ENCODE measurements at regions not wholly inside any gene's neighbourhood (a gene's known extent, or its start where the extent isn't known, plus 50 kb on each side); places are given as distances from the start of the nearest gene placed in this dataset.

GRCh38 chr2:13057671-13058070, 340.9 kb downstream of the TRIB2 start:
- ChIA-PET CTCF (no interaction called here), POLR2A (no interaction called here)
- Histone ChIP-seq H3K36me3 (ENCODE audit: control insufficient read depth in 4 of 4, insufficient read depth in 4 of 4, low read length in 3 of 4) (no peaks in the 10 kb centered on the region), H3K4me3 (ENCODE audit: control insufficient read depth in 1 of 7, extremely low read depth in 1 of 7, insufficient read depth in 4 of 7, low read depth in 2 of 7, low read length in 6 of 7) (no peak overlapping the region), H3K27ac (ENCODE audit: insufficient read depth in 1 of 2, low read depth in 1 of 2, low read length in 2 of 2, poor library complexity in 1 of 2, severe bottlenecking in 2 of 2) (no peak overlapping the region), H3K27me3 (replicated peaks in 2 of 5; ENCODE audit: control insufficient read depth in 4 of 5, insufficient read depth in 5 of 5, low read length in 4 of 5) (peaks cover 0 to 4% (median 2%) of the 10 kb centered on the region in 5 experiments), H3K4me1 (ENCODE audit: control extremely low read depth in 1 of 4, control insufficient read depth in 4 of 4, insufficient read depth in 4 of 4, low read length in 3 of 4) (no peaks in the 10 kb centered on the region), H3K9me3 (ENCODE audit: control extremely low read depth in 1 of 5, control insufficient read depth in 4 of 5, insufficient read depth in 2 of 5, low read depth in 1 of 5, low read length in 4 of 5) (no peaks in the 10 kb centered on the region)
- no peak for DNase-seq

- Histone ChIP-seq H3K4me1 (ENCODE audit: control extremely low read depth in 1 of 4, control insufficient read depth in 4 of 4, insufficient read depth in 4 of 4, low read length in 3 of 4) (no peaks in the 10 kb centered on the region), H3K27me3 (replicated peaks in 2 of 5; ENCODE audit: control insufficient read depth in 4 of 5, insufficient read depth in 5 of 5, low read length in 4 of 5) (no peaks in the 10 kb centered on the region), H3K27ac (ENCODE audit: insufficient read depth in 1 of 2, low read depth in 1 of 2, low read length in 2 of 2, poor library complexity in 1 of 2, severe bottlenecking in 2 of 2) (no peak overlapping the region), H3K9me3 (ENCODE audit: control extremely low read depth in 1 of 5, control insufficient read depth in 4 of 5, insufficient read depth in 2 of 5, low read depth in 1 of 5, low read length in 4 of 5) (no peaks in the 10 kb centered on the region), H3K36me3 (ENCODE audit: control insufficient read depth in 4 of 4, insufficient read depth in 4 of 4, low read length in 3 of 4) (no peaks in the 10 kb centered on the region), H3K4me3 (ENCODE audit: control insufficient read depth in 1 of 7, extremely low read depth in 1 of 7, insufficient read depth in 4 of 7, low read depth in 2 of 7, low read length in 6 of 7) (no peak overlapping the region)
- no peak for DNase-seq
- CTCF ChIA-PET: no interaction called here
- POLR2A ChIA-PET: no interaction called here
- WGBS (ENCODE audit: insufficient coverage): no CpG with 5 or more reads among the region's 1 CpG
These were observed 349.9 kb downstream of the TRIB2 start for GRCh38 chr2:13066676-13067075.

- ChIA-PET CTCF (no interaction called here), POLR2A (no interaction called here)
- Histone ChIP-seq H3K27me3 (replicated peaks in 2 of 5; ENCODE audit: control insufficient read depth in 4 of 5, insufficient read depth in 5 of 5, low read length in 4 of 5) (no peaks in the 10 kb centered on the region), H3K4me3 (ENCODE audit: control insufficient read depth in 1 of 7, extremely low read depth in 1 of 7, insufficient read depth in 4 of 7, low read depth in 2 of 7, low read length in 6 of 7) (no peak overlapping the region), H3K9me3 (ENCODE audit: control extremely low read depth in 1 of 5, control insufficient read depth in 4 of 5, insufficient read depth in 2 of 5, low read depth in 1 of 5, low read length in 4 of 5) (no peaks in the 10 kb centered on the region), H3K4me1 (ENCODE audit: control extremely low read depth in 1 of 4, control insufficient read depth in 4 of 4, insufficient read depth in 4 of 4, low read length in 3 of 4) (no peaks in the 10 kb centered on the region), H3K27ac (ENCODE audit: insufficient read depth in 1 of 2, low read depth in 1 of 2, low read length in 2 of 2, poor library complexity in 1 of 2, severe bottlenecking in 2 of 2) (no peak overlapping the region), H3K36me3 (ENCODE audit: control insufficient read depth in 4 of 4, insufficient read depth in 4 of 4, low read length in 3 of 4) (no peaks in the 10 kb centered on the region)
- WGBS (ENCODE audit: insufficient coverage): 93% methylated on average over 2 of the region's 2 CpGs
- DNase-seq: no peak
These were observed 350.8 kb downstream of the TRIB2 start for GRCh38 chr2:13067508-13067907.

- no peak overlapping the region for H3K4me3 ChIP-seq (ENCODE audit: control insufficient read depth in 1 of 7, extremely low read depth in 1 of 7, insufficient read depth in 4 of 7, low read depth in 2 of 7, low read length in 6 of 7)
- DNase-seq: no peak
- H3K27ac ChIP-seq (ENCODE audit: insufficient read depth in 1 of 2, low read depth in 1 of 2, low read length in 2 of 2, poor library complexity in 1 of 2, severe bottlenecking in 2 of 2): no peak overlapping the region
- H3K27me3 ChIP-seq (replicated peaks in 2 of 5; ENCODE audit: control insufficient read depth in 4 of 5, insufficient read depth in 5 of 5, low read length in 4 of 5): peaks cover 0 to 2% (median 0%) of the 10 kb centered on the region in 5 experiments
- no peaks in the 10 kb centered on the region for H3K4me1 ChIP-seq (ENCODE audit: control extremely low read depth in 1 of 4, control insufficient read depth in 4 of 4, insufficient read depth in 4 of 4, low read length in 3 of 4)
- no peaks in the 10 kb centered on the region for H3K36me3 ChIP-seq (ENCODE audit: control insufficient read depth in 4 of 4, insufficient read depth in 4 of 4, low read length in 3 of 4)
- no peaks in the 10 kb centered on the region for H3K9me3 ChIP-seq (ENCODE audit: control extremely low read depth in 1 of 5, control insufficient read depth in 4 of 5, insufficient read depth in 2 of 5, low read depth in 1 of 5, low read length in 4 of 5)
- CTCF ChIA-PET: no interaction called here
- POLR2A ChIA-PET: no interaction called here
These were observed 373.2 kb downstream of the TRIB2 start for GRCh38 chr2:13089971-13090370.

GRCh38 chr2:13091455-13091854, 374.7 kb downstream of the TRIB2 start:
- H3K4me1 ChIP-seq (ENCODE audit: control extremely low read depth in 1 of 4, control insufficient read depth in 4 of 4, insufficient read depth in 4 of 4, low read length in 3 of 4): no peaks in the 10 kb centered on the region
- H3K27me3 ChIP-seq (replicated peaks in 2 of 5; ENCODE audit: control insufficient read depth in 4 of 5, insufficient read depth in 5 of 5, low read length in 4 of 5): peaks cover 0 to 2% (median 0%) of the 10 kb centered on the region in 5 experiments
- H3K27ac ChIP-seq (ENCODE audit: insufficient read depth in 1 of 2, low read depth in 1 of 2, low read length in 2 of 2, poor library complexity in 1 of 2, severe bottlenecking in 2 of 2): no peak overlapping the region
- no peaks in the 10 kb centered on the region for H3K9me3 ChIP-seq (ENCODE audit: control extremely low read depth in 1 of 5, control insufficient read depth in 4 of 5, insufficient read depth in 2 of 5, low read depth in 1 of 5, low read length in 4 of 5)
- H3K36me3 ChIP-seq (ENCODE audit: control insufficient read depth in 4 of 4, insufficient read depth in 4 of 4, low read length in 3 of 4): no peaks in the 10 kb centered on the region
- 55% methylated on average over 1 of the region's 1 CpG for WGBS (ENCODE audit: insufficient coverage)
- ChIA-PET POLR2A (no interaction called here), CTCF (no interaction called here)
- no peak overlapping the region for H3K4me3 ChIP-seq (ENCODE audit: control insufficient read depth in 1 of 7, extremely low read depth in 1 of 7, insufficient read depth in 4 of 7, low read depth in 2 of 7, low read length in 6 of 7)
- DNase-seq: no peak

- H3K4me3 ChIP-seq (ENCODE audit: control insufficient read depth in 1 of 7, extremely low read depth in 1 of 7, insufficient read depth in 4 of 7, low read depth in 2 of 7, low read length in 6 of 7): no peak overlapping the region
- no peak for DNase-seq
- ChIA-PET POLR2A (no interaction called here), CTCF (no interaction called here)
- no peaks in the 10 kb centered on the region for H3K4me1 ChIP-seq (ENCODE audit: control extremely low read depth in 1 of 4, control insufficient read depth in 4 of 4, insufficient read depth in 4 of 4, low read length in 3 of 4)
- H3K27ac ChIP-seq (ENCODE audit: insufficient read depth in 1 of 2, low read depth in 1 of 2, low read length in 2 of 2, poor library complexity in 1 of 2, severe bottlenecking in 2 of 2): no peak overlapping the region
- H3K36me3 ChIP-seq (ENCODE audit: control insufficient read depth in 4 of 4, insufficient read depth in 4 of 4, low read length in 3 of 4): no peaks in the 10 kb centered on the region
- peaks cover 0 to 2% (median 0%) of the 10 kb centered on the region in 5 experiments for H3K27me3 ChIP-seq (replicated peaks in 2 of 5; ENCODE audit: control insufficient read depth in 4 of 5, insufficient read depth in 5 of 5, low read length in 4 of 5)
- 88% methylated on average over 1 of the region's 2 CpGs for WGBS (ENCODE audit: insufficient coverage)
- no peaks in the 10 kb centered on the region for H3K9me3 ChIP-seq (ENCODE audit: control extremely low read depth in 1 of 5, control insufficient read depth in 4 of 5, insufficient read depth in 2 of 5, low read depth in 1 of 5, low read length in 4 of 5)
These were observed 375.2 kb downstream of the TRIB2 start for GRCh38 chr2:13091861-13092378.

- WGBS (ENCODE audit: insufficient coverage): no CpG with 5 or more reads among the region's 1 CpG
- H3K27me3 ChIP-seq (replicated peaks in 2 of 5; ENCODE audit: control insufficient read depth in 4 of 5, insufficient read depth in 5 of 5, low read length in 4 of 5): no peaks in the 10 kb centered on the region
- POLR2A ChIA-PET: no interaction called here
- CTCF ChIA-PET: no interaction called here
- no peaks in the 10 kb centered on the region for H3K36me3 ChIP-seq (ENCODE audit: control insufficient read depth in 4 of 4, insufficient read depth in 4 of 4, low read length in 3 of 4)
- no peak overlapping the region for H3K4me3 ChIP-seq (ENCODE audit: control insufficient read depth in 1 of 7, extremely low read depth in 1 of 7, insufficient read depth in 4 of 7, low read depth in 2 of 7, low read length in 6 of 7)
- no peak overlapping the region for H3K27ac ChIP-seq (ENCODE audit: insufficient read depth in 1 of 2, low read depth in 1 of 2, low read length in 2 of 2, poor library complexity in 1 of 2, severe bottlenecking in 2 of 2)
- no peaks in the 10 kb centered on the region for H3K9me3 ChIP-seq (ENCODE audit: control extremely low read depth in 1 of 5, control insufficient read depth in 4 of 5, insufficient read depth in 2 of 5, low read depth in 1 of 5, low read length in 4 of 5)
- no peaks in the 10 kb centered on the region for H3K4me1 ChIP-seq (ENCODE audit: control extremely low read depth in 1 of 4, control insufficient read depth in 4 of 4, insufficient read depth in 4 of 4, low read length in 3 of 4)
- DNase-seq: no peak
These were observed 376.8 kb downstream of the TRIB2 start for GRCh38 chr2:13093416-13093991.

All from common myeloid progenitor, CD34-positive (primary cell).